Testis (tissue), 2 donors: ENCODE measurements at regions not wholly inside any gene's neighbourhood (a gene's known extent, or its start where the extent isn't known, plus 50 kb on each side); places are given as distances from the start of the nearest gene placed in this dataset.

Source experiments
- DNase-seq: peaks from one replicate; pipeline ENCODE4 v3.0.0-alpha.2; 2019
- H3K27ac ChIP-seq, 2 donors: fragments of 200-600 bp; sonication (generic); one replicate each; pipeline ENCODE4 v1.5.1; 2019
- H3K27me3 ChIP-seq: fragments of 200-600 bp; sonication (generic); one replicate; pipeline ENCODE4 v1.5.1; 2019
- H3K36me3 ChIP-seq: fragments of 200-600 bp; sonication (generic); one replicate; pipeline ENCODE4 v1.5.1; 2017; ENCODE audit warnings: low read depth; ENCODE audit errors: missing control alignments
- H3K4me1 ChIP-seq: fragments of 200-600 bp; sonication (generic); one replicate; pipeline ENCODE4 v1.5.1; 2019
- H3K4me3 ChIP-seq, 2 donors: fragments of 200-600 bp; sonication (generic); one replicate each; pipeline ENCODE4 v1.5.1; 2017 to 2019
- H3K9me3 ChIP-seq: fragments of 200-600 bp; sonication (generic); one replicate; pipeline ENCODE4 v1.5.1; 2017
- POLR2A ChIP-seq: fragments of 450-650 bp; IDR thresholded peaks from one replicate; pipeline ENCODE4 v1.6.1; 2017; ENCODE audit warnings: antibody characterized with exemption, mild to moderate bottlenecking, moderate library complexity
- WGBS, 2 donors: methylation state at CpG; one replicate each; pipeline ENCODE4 v1.1.5; 2018; 5-methylcytosine and 5-hydroxymethylcytosine counted together
- intact Hi-C: fragments of 100-400 bp; cut with DNase I; formaldehyde crosslinking; loops from one replicate; pipeline ENCODE4 v1.15.1; 2023; ENCODE audit warnings: low total_unique reads
- TF ChIP-seq, protein P1 (sequence below), 3 experiments: fragments of 450-650 bp in 2 of 3; fragments of 200-600 bp in 1 of 3; sonication (generic) in 1 of 3; IDR thresholded peaks; one replicate each; pipeline ENCODE4 v1.5.1; 2016 to 2019; ENCODE audit warnings: antibody characterized with exemption in 3 of 3, mild to moderate bottlenecking in 2 of 3, moderate library complexity in 1 of 3

DNA sequence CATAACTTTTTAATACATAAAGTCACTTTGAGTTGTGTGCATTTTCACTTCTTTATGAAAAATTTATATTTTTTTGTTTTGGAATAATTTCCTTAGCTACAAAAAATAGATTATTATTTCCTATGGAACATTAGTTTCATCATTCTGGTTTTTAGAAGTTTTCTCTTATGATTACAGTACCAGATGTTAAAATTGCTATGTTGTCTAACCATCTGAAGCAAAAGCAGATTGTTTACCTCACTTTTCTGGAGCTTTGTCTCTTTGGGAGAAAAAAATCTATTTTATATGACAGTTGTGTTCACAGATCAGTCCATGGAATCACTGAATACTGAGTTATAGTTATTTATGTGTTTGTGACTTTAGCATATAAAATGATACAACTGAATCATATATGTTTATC lies 708.9 kb upstream of the RIOK2 start:
- Histone ChIP-seq H3K27ac (no peak overlapping the region), H3K9me3 (no peaks in the 10 kb centered on the region), H3K36me3 (no peaks in the 10 kb centered on the region), H3K4me3 (no peak overlapping the region), H3K27me3 (no peaks in the 10 kb centered on the region), H3K4me1 (no peaks in the 10 kb centered on the region)
- no peak for TF ChIP-seq POLR2A
- TF ChIP-seq, protein P1, sequence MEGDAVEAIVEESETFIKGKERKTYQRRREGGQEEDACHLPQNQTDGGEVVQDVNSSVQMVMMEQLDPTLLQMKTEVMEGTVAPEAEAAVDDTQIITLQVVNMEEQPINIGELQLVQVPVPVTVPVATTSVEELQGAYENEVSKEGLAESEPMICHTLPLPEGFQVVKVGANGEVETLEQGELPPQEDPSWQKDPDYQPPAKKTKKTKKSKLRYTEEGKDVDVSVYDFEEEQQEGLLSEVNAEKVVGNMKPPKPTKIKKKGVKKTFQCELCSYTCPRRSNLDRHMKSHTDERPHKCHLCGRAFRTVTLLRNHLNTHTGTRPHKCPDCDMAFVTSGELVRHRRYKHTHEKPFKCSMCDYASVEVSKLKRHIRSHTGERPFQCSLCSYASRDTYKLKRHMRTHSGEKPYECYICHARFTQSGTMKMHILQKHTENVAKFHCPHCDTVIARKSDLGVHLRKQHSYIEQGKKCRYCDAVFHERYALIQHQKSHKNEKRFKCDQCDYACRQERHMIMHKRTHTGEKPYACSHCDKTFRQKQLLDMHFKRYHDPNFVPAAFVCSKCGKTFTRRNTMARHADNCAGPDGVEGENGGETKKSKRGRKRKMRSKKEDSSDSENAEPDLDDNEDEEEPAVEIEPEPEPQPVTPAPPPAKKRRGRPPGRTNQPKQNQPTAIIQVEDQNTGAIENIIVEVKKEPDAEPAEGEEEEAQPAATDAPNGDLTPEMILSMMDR (IDR thresholded peaks at IDR 0.05): no peak
- no peak for DNase-seq
- intact Hi-C loops: no loop called here

DNA sequence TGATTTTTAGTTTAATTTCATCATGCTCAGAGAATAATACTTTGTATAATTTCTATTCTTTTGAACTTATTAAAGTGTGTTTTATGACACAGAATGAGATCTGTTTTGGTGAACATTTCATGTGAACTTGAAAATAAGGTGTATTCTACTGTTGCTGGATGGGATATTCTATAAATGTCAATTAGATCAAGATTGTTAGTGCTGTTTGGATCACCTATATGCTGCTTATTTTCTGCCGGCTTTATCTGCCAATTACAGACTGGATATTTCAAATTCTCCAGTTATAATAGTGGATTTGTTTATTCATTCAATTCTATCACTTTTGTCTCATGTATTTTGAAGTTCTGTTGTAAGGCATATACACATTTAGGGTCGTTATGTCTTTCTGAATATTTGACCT lies 720.7 kb upstream of the RIOK2 start:
- no peak overlapping the region for H3K27ac ChIP-seq
- intact Hi-C loops: no loop called here
- H3K36me3 ChIP-seq: no peaks in the 10 kb centered on the region
- H3K27me3 ChIP-seq: no peaks in the 10 kb centered on the region
- no peaks in the 10 kb centered on the region for H3K9me3 ChIP-seq
- DNase-seq: no peak
- H3K4me3 ChIP-seq: no peak overlapping the region
- WGBS, 2 donors: 83 to 87% methylated on average over 2 of the region's 2 CpGs
- TF ChIP-seq POLR2A: no peak
- TF ChIP-seq, protein P1 (IDR thresholded peaks at IDR 0.05): no peak
- H3K4me1 ChIP-seq: no peaks in the 10 kb centered on the region

DNA sequence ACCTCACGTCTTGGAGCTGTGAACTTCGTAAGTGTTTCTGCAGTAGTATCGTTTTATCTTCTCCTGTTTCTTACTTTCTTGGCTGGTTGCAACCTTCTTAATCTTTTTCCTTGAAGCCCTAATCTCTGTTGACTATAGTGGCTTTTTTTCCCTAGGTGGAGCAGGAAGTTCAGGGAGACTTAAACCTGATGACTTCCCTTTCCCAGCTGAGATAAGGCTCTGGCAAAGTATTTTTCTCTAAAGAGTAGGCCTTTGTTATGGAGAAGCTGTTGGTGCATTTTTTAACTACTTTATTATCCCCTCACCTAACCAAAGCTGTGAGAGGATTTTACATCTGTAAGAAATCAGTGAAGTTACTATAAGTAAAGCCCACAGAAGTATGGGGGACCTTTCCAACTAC lies 723.1 kb upstream of the RIOK2 start:
- Histone ChIP-seq H3K4me3 (no peak overlapping the region), H3K36me3 (no peaks in the 10 kb centered on the region), H3K4me1 (no peaks in the 10 kb centered on the region), H3K27ac (no peak overlapping the region), H3K27me3 (no peaks in the 10 kb centered on the region), H3K9me3 (no peaks in the 10 kb centered on the region)
- TF ChIP-seq POLR2A: no peak
- TF ChIP-seq, protein P1 (IDR thresholded peaks at IDR 0.05): no peak
- WGBS, 2 donors: 61 to 78% methylated on average over 3 of the region's 3 CpGs
- intact Hi-C loops: no loop called here
- no peak for DNase-seq

DNA sequence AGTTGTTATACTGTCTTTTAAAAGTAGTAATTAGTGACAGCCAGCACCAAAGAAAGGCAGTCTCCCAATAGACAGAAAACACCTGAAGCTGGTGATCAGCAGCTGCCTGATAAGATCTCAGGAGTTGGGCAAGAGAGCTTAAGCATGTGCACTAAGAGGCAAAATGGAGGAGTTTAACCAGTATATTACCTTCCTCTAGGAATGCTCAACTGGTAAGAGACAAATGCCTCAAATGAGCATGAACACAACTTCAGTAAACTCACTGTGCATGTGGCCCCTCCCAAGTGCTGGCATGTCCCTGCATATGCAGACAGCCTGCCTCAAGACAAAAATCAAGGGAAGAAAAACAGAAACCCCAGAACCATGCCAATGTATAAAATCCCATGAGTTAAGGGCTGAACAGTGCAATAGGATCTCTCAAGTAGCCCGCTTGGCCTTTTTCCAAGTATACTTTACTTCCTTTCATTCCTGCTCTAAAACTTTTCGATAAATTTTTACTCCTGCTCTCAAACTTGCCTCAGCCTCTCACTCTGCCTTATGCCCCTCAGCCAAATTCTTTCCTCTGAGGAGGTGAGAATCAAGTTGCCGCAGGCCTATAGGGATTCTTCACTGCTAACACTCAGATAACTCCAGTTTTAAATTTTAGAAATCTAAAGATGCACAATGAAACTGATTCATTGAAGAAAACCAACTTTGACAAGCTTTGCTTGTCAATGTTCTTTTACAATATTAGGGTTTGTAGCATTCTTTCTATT lies 724.8 kb upstream of the RIOK2 start:
- H3K27me3 ChIP-seq: no peaks in the 10 kb centered on the region
- no peak for DNase-seq
- no peak for TF ChIP-seq POLR2A
- TF ChIP-seq, protein P1 (IDR thresholded peaks at IDR 0.05): no peak
- H3K27ac ChIP-seq: no peak overlapping the region
- H3K4me1 ChIP-seq: no peaks in the 10 kb centered on the region
- no peaks in the 10 kb centered on the region for H3K36me3 ChIP-seq
- 94 to 97% methylated on average over 3 of the region's 3 CpGs for WGBS, 2 donors
- H3K4me3 ChIP-seq: no peak overlapping the region
- H3K9me3 ChIP-seq: no peaks in the 10 kb centered on the region
- intact Hi-C loops: no loop called here

DNA sequence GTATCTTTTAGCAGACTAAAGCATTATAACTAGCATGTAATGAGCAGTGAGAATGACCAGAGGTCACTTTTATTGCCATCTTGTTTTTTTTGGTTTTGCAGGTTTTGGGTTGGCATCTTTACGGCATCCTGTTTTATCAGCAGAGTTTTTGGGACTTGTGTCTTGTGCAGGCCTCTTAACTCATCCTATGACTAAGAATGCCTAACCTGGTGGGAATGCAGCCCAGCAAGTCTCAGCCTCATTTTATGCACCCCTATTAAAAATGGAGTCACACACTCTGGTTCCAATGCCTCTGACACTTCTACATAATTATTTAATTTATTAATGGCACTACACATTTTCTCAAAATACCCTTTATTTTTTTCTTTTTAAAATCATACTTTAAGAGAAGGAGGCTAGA lies 726.5 kb upstream of the RIOK2 start:
- Histone ChIP-seq H3K36me3 (no peaks in the 10 kb centered on the region), H3K4me1 (no peaks in the 10 kb centered on the region), H3K27ac (no peak overlapping the region), H3K27me3 (no peaks in the 10 kb centered on the region), H3K9me3 (no peaks in the 10 kb centered on the region), H3K4me3 (no peak overlapping the region)
- TF ChIP-seq POLR2A: no peak
- TF ChIP-seq, protein P1 (IDR thresholded peaks at IDR 0.05): no peak
- DNase-seq: no peak
- 91 to 100% methylated on average over 1 of the region's 1 CpG for WGBS, 2 donors
- intact Hi-C loops: no loop called here
